Fibroblast of pulmonary artery (primary cell): ENCODE measurements at regions not wholly inside any gene's neighbourhood (a gene's known extent, or its start where the extent isn't known, plus 50 kb on each side); places are given as distances from the start of the nearest gene placed in this dataset.
"Not testable (repeated sequence)": the region's sequence is repeated elsewhere in the genome, so short reads cannot be mapped to it uniquely, and the experiment has no call there.

Experiments used
- DNase-seq: peaks from one replicate; pipeline ENCODE4 v3.0.0-alpha.2; 2010; ENCODE audit warnings: low read depth
- H3K4me3 ChIP-seq: replicated peaks from 2 replicates; pipeline ENCODE4 v1.5.1; 2011; ENCODE audit warnings: low read depth, mild to moderate bottlenecking, control low read depth, low read length, moderate library complexity
- TF ChIP-seq, protein P1 (sequence below): IDR thresholded peaks from 2 replicates; pipeline ENCODE4 v1.5.1; 2011; ENCODE audit warnings: mild to moderate bottlenecking, control low read depth, low read length, inconsistent platforms; ENCODE audit errors: missing control alignments

DNA sequence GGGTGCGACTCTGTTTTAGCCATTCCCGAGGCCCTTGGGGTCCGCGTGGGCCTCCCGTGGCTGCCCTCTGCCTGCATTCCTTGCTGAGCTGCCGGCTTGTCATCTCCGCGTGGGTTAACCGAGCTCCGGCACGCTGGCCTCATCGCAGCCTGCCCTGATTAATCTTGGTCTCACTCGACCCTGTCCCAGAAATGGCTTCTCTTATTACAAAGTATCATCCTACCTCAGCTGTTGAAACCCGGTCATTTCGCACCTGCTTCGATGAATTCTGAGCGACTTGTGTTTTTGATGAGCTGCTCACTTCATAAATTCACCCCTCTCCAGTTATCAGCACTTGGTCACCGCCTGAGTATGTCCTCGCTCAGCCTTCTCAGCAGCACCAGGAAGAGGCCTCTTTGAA, 123.5 kb upstream of the EGFLAM start:
- DNase-seq: no peak
- TF ChIP-seq, protein P1, sequence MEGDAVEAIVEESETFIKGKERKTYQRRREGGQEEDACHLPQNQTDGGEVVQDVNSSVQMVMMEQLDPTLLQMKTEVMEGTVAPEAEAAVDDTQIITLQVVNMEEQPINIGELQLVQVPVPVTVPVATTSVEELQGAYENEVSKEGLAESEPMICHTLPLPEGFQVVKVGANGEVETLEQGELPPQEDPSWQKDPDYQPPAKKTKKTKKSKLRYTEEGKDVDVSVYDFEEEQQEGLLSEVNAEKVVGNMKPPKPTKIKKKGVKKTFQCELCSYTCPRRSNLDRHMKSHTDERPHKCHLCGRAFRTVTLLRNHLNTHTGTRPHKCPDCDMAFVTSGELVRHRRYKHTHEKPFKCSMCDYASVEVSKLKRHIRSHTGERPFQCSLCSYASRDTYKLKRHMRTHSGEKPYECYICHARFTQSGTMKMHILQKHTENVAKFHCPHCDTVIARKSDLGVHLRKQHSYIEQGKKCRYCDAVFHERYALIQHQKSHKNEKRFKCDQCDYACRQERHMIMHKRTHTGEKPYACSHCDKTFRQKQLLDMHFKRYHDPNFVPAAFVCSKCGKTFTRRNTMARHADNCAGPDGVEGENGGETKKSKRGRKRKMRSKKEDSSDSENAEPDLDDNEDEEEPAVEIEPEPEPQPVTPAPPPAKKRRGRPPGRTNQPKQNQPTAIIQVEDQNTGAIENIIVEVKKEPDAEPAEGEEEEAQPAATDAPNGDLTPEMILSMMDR: no peak

DNA sequence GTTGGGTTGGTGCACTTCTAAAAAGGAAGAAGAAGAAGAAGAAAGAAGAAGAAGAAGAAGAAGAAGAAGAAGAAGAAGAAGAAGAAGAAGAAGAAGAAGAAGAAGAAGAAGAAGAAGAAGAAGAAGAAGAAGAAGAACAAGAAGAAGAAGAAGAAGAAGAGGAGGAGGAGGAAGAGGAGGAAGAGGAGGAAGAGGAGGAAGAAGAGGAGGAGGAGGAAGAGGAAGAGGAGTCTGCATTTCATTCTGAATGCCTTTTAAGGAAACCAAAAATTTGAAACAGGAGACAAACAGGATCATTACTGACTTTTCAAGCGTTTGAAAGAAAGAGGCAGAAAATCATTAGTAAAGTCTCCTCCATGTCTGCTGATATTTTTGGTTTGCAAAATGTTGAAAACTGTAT, 124.1 kb upstream of the EGFLAM start:
- H3K4me3 ChIP-seq, DNase-seq: not testable (repeated sequence)

More for the DNA sequence above, 123.5 kb upstream of the EGFLAM start:
- H3K4me3 ChIP-seq: no peak overlapping the region

DNA sequence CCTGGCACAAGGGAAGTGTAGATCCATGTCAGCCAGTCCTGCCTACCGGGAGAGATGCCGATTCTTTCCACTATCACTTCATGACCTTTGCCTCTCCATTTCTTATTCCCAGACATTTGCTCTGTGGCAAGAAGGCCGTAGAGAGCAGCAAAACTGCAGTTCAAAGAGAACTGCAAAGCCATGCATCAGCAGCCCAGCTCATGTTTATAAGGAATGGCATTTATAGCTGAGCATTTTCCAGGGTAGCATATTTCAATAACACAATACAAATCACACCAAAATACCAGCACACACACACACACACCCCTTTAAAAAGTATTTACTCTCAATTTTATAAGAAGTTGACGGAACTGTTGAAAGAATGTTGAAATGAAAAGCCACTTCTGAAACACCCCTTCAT, 126.7 kb upstream of the EGFLAM start:
- TF ChIP-seq, protein P1: no peak
- no peak for DNase-seq
- no peak overlapping the region for H3K4me3 ChIP-seq

DNA sequence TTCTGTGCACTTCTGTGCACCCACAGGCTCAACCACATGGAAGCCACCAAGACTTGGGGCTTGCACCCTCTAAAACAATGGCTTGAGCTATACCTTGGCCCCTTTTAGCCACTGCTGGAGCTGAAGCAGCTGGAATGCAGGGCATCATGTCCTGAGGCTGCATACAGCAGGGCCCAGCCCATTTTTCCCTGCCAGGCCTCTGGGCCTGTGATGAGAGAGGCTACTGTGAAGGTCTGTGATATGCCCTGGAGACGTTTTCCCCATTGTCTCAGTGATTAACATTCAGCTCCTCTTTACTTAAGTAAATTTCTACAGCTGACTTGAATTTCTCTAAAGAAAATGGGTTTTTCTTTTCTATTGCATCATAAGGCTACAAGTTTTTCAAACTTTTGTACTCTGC, 134.0 kb upstream of the EGFLAM start:
- DNase-seq: no peak
- TF ChIP-seq, protein P1: no peak

DNA sequence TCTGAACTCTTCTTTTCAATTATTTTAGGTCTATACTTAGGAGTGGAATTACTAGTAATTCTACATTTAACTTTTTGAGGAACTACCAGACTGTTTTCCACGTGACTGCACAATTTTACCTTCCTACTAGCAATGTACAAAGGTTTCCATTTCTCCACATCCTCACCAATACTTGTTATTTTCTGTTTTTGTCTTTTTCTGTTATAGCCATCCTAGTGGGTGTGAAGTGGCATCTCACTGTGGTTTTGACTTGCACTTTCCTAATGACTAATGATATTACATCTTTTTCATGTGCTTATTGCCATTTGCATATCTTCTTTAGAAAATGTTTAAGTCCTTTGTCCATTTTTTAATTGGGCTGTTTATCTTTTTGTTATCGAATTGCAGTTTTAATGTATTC, 136.9 kb upstream of the EGFLAM start:
- TF ChIP-seq, protein P1: no peak
- no peak for DNase-seq
- no peak overlapping the region for H3K4me3 ChIP-seq

More for the DNA sequence above, 134.0 kb upstream of the EGFLAM start:
- H3K4me3 ChIP-seq: no peak overlapping the region

DNA sequence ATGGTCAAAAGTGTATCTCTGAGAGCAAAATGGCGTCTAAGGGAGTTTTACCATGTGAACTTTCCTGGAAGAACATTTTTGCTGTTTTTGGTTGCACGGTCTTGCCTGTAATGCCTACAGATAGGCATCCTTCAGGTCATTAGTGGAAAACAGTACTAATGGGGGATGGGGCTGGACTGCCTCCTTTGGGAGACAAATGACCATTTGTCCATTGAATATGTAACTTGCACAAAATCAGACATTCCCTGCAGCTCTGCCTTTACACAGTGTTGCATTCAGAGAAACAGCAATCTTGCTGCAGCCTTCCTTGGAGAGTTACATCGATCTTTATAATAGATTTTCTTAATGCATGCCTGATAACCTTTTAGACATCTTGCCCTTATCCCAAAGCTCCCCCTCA, 138.5 kb upstream of the EGFLAM start:
- no peak for DNase-seq
- no peak overlapping the region for H3K4me3 ChIP-seq
- TF ChIP-seq, protein P1: no peak

DNA sequence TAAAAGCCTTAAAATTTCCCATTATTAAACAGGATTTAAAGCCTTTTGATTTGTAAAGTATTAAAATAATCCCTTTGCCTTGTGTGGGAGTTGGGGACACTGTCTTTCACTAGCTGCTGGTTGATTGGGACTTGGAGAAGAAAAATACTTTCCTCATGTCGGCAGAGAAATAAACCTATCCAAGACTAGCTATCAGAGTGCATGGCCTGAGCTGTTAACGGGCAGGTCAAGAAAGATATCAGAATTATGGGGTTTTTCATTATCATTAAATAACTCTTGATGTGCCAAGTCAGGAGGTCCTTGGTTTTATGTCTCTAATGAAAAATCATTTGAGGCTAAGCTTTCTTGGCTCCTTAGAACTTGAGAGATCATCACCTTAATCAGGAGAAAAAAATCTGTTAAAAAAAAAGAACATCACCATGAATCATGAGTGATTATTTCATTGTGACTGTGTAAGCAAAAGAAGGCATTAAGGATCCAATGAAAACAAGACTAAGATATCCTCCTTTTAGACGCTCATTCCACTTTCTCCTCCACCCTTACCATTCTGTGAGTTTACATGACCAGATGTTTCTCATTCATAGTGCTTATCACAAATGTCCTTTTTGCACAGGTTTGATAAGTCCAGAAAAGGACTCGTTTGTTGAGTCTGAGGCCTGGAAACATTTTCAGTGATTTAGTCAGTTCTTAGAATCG, 140.4 kb upstream of the EGFLAM start:
- no peak overlapping the region for H3K4me3 ChIP-seq

More for the DNA sequence above, 140.4 kb upstream of the EGFLAM start:
- TF ChIP-seq, protein P1: no peak
- DNase-seq: no peak
